Kidney (tissue), 13 donors: ENCODE measurements at regions not wholly inside any gene's neighbourhood (a gene's known extent, or its start where the extent isn't known, plus 50 kb on each side); places are given as distances from the start of the nearest gene placed in this dataset.

Experiments used
- DNase-seq, 5 donors: peaks; one replicate each; pipeline ENCODE4 v3.0.0-alpha.2; 2013 to 2020
- FAIRE-seq: peaks from 2 replicates; lab custom pipeline; 2012; peaks lifted over from hg19 to GRCh38; lab: Jason Lieb, UNC
- H3K27ac ChIP-seq, 2 donors: one replicate each; pipeline ENCODE4 v1.7.0; 2013; ENCODE audit warnings: low read depth in 2 of 2, low read length in 2 of 2, inconsistent platforms in 1 of 2
- H3K27me3 ChIP-seq: one replicate; pipeline ENCODE4 v1.7.1; 2013; ENCODE audit warnings: low read length, inconsistent platforms; ENCODE audit not compliant: control insufficient read depth, insufficient read depth
- H3K36me3 ChIP-seq, 3 donors: one replicate each; pipeline versions ENCODE4 v1.7.0 to v1.7.1; 2013; ENCODE audit warnings: low read length in 3 of 3, control low read depth in 1 of 3, inconsistent platforms in 1 of 3; ENCODE audit not compliant: insufficient read depth in 3 of 3, control insufficient read depth in 2 of 3
- H3K4me1 ChIP-seq, 3 donors: one replicate each; pipeline versions ENCODE4 v1.7.0 to v1.7.1; 2013; ENCODE audit warnings: low read length in 3 of 3, inconsistent platforms in 1 of 3, low read depth in 1 of 3; ENCODE audit not compliant: control insufficient read depth in 2 of 3, insufficient read depth in 2 of 3
- H3K4me3 ChIP-seq, 3 donors: one replicate each; pipeline versions ENCODE4 v1.7.0 to v1.8.1; 2013; ENCODE audit warnings: low read length in 3 of 3, control low read depth in 1 of 3, inconsistent platforms in 1 of 3
- H3K9ac ChIP-seq, 3 donors: one replicate each; pipeline versions ENCODE4 v1.7.0 to v1.7.1; 2013; ENCODE audit warnings: low read length in 3 of 3, control low read depth in 1 of 3, inconsistent platforms in 1 of 3
- H3K9me3 ChIP-seq, 3 donors: one replicate each; pipeline versions ENCODE4 v1.7.0 to v1.7.1; 2013; ENCODE audit warnings: low read length in 3 of 3, control low read depth in 1 of 3, inconsistent platforms in 1 of 3; ENCODE audit not compliant: control insufficient read depth in 2 of 3, insufficient read depth in 1 of 3
- CTCF ChIP-seq: IDR thresholded peaks from 3 replicates; pipeline ENCODE4 v1.5.1; 2012; ENCODE audit warnings: mild to moderate bottlenecking, moderate library complexity, borderline replicate concordance; ENCODE audit not compliant: insufficient read depth; ENCODE audit errors: extremely low read depth
- intact Hi-C: fragments of 100-400 bp; cut with DNase I; formaldehyde crosslinking; loops from one replicate; pipeline ENCODE4 v1.11.1; 2022
- donor health status: control.
- donor health status: control.
- donor health status: control.
- donor health status: control.
- donor health status: control.
- donor health status: DM: yes; HTN: yes; CAD: no.
- donor health status: Normal renal cell carcinoma (clear cell type).

DNA sequence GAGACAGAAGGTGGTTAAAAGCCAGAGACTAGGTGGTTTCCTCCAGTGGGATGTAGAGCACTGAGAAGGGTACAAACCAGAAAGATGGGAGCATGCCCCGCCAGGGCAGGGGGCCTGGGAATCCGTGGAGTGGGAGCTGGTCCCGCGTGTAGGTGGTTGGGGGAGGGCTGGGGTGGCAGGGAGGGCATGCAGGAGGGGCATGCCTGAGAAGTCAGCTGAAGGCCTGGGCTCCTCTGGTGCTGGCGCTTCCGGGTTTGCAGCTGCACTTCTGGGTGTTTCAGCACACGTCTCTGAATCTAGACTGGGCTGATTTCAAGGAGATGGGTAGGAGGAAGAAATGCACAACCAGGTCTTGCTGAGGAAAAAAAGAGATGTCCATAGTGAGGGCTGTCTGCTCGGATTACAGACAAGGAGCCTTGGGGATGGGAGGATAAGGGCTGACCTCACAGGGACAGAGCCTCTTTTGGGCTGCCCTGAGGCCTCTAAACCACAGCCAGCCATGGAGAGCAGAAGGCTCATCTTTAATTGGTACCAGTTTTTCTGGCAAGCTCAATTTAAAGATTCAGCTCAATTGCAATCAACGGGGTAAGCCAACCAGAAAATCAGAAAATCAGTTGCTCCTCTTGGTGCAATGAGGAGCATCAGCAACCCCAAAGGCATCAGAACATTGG is 151.9 kb downstream of the FAM43A start:
- Histone ChIP-seq H3K4me3 (no peak overlapping the region), H3K9ac (no peak overlapping the region), H3K36me3 (no peaks in the 10 kb centered on the region), H3K9me3 (no peaks in the 10 kb centered on the region), H3K27ac (no peak overlapping the region), H3K27me3 (no peaks in the 10 kb centered on the region), H3K4me1 (no peaks in the 10 kb centered on the region)
- intact Hi-C loops, result no loop called here
- DNase-seq (no peak), FAIRE-seq (no peak)
- no peak for TF ChIP-seq CTCF

- TF ChIP-seq CTCF, result no peak
- intact Hi-C loops, result no loop called here
- FAIRE-seq (no peak), DNase-seq (no peak)
- Histone ChIP-seq H3K9ac (no peak overlapping the region), H3K4me3 (no peak overlapping the region), H3K36me3 (no peaks in the 10 kb centered on the region), H3K27ac (no peak overlapping the region), H3K27me3 (no peaks in the 10 kb centered on the region), H3K4me1 (no peaks in the 10 kb centered on the region), H3K9me3 (no peaks in the 10 kb centered on the region)
These were observed 152.6 kb downstream of the FAM43A start for GRCh38 chr3:194838236-194838635.

DNA sequence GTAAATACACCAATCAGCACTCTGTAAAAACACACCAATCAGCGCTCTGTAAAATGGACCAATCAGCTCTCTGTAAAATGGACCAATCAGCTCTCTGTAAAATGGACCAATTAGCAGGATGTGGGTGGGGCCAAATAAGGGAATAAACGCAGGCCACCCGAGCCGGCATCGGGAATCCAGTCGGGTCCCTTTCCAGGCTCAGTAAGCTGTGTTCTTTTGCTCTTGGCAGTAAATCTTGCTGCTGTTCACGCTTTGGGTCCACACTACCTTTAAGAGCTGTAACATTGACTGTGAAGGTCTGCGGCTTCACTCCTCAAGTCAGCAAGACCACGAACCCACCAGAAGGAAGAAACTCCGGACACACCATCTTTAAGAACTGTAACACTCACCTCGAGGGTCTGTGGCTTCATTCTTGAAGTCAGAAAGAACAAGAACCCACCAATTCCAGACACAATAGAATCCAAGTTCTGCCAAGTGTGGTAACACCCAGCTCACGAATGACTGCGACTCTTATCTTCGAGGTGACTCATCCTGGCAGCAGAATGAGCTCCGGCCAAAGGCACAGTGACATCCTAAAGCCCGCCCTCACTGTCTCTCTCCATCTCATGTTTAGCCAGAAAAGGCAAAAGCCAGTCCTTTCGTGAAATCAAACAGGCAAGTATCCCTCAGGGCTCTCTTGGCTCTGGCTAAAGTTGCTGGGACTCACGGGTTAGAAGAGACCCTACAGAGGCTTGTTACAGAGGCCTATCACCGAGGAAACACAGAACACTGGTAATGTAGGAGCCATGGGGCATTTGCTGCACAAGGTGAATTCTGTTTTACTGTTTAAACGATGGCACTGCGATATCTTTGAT is 155.2 kb downstream of the FAM43A start:
- Histone ChIP-seq H3K4me3 (no peak overlapping the region), H3K27ac (no peak overlapping the region), H3K9me3 (no peaks in the 10 kb centered on the region), H3K27me3 (no peaks in the 10 kb centered on the region), H3K4me1 (no peaks in the 10 kb centered on the region), H3K36me3 (no peaks in the 10 kb centered on the region), H3K9ac (no peak overlapping the region)
- TF ChIP-seq CTCF, result no peak
- intact Hi-C loops, result no loop called here
- FAIRE-seq (no peak), DNase-seq (no peak)
